IMR-90 (cell line): ENCODE measurements at regions not wholly inside any gene's neighbourhood (a gene's known extent, or its start where the extent isn't known, plus 50 kb on each side); places are given as distances from the start of the nearest gene placed in this dataset.

ENCODE experiments used
- ATAC-seq: fragments of 200-7000 bp; cut with Tn5 transposase; 2 replicates; pipeline ENCODE4 v1.9.1; 2020; ENCODE audit warnings: low read depth, mild to moderate bottlenecking, moderate library complexity
- BruUV-seq: library from RNA; stranded (reverse); fragments of 400-500 nt; replicated peaks from 2 replicates; lab custom pipeline; 2021; lab: Mats Ljungman, UMichigan
- CTCF ChIA-PET: fragments of 300-600 bp; formaldehyde crosslinking; extraction: SDS; loops from one replicate; lab custom pipeline; 2021; ENCODE audit warnings: antibody characterized with exemption; lab: Yijun Ruan, JAX
- POLR2A ChIA-PET: fragments of 300-600 bp; sonication (Branson Sonifier 250); formaldehyde crosslinking; loops from one replicate; lab custom pipeline; 2022; ENCODE audit warnings: antibody characterized with exemption; ENCODE audit not compliant: unreplicated experiment; lab: Charles Lee
- DNase-seq: peaks from one replicate; pipeline ENCODE4 v3.0.0; 2013
- H2AFZ ChIP-seq: replicated peaks from 2 replicates; pipeline ENCODE3; 2013; ENCODE audit warnings: low read length, mild to moderate bottlenecking; ENCODE audit not compliant: poor library complexity
- H2AK5ac ChIP-seq: 2 replicates; pipeline ENCODE4 v1.6.1; 2013; ENCODE audit warnings: low read depth, low read length, inconsistent platforms
- H2AK9ac ChIP-seq: replicated peaks from 2 replicates; pipeline ENCODE3; 2013; ENCODE audit warnings: mild to moderate bottlenecking, low read depth, low read length, moderate library complexity; ENCODE audit not compliant: poor library complexity
- H2BK120ac ChIP-seq: 2 replicates; pipeline ENCODE4 v1.6.1; 2013; ENCODE audit warnings: low read depth, low read length, inconsistent platforms
- H2BK15ac ChIP-seq: 3 replicates; pipeline ENCODE4 v1.6.1; 2013; ENCODE audit warnings: low read depth, low read length, inconsistent platforms
- H2BK20ac ChIP-seq: 2 replicates; pipeline ENCODE4 v1.6.1; 2013; ENCODE audit warnings: low read depth, mild to moderate bottlenecking, inconsistent platforms, low read length, moderate library complexity
- H2BK5ac ChIP-seq: 2 replicates; pipeline ENCODE4 v1.6.1; 2013; ENCODE audit warnings: mild to moderate bottlenecking, low read depth, low read length, inconsistent platforms; ENCODE audit not compliant: poor library complexity, severe bottlenecking
- H3K14ac ChIP-seq: replicated peaks from 2 replicates; pipeline ENCODE4 v1.6.1; 2013; ENCODE audit warnings: low read depth, low read length, inconsistent platforms
- H3K18ac ChIP-seq: 2 replicates; pipeline ENCODE4 v1.6.1; 2013; ENCODE audit warnings: low read depth, low read length, control low read depth
- H3K23ac ChIP-seq: 2 replicates; pipeline ENCODE4 v1.6.1; 2013; ENCODE audit warnings: low read depth, low read length, inconsistent platforms
- H3K27ac ChIP-seq: 2 replicates; pipeline ENCODE4 v1.5.1; 2013; ENCODE audit warnings: mild to moderate bottlenecking, control low read depth, low read length; ENCODE audit not compliant: insufficient read depth
- H3K27me3 ChIP-seq: 2 replicates; pipeline ENCODE4 v1.6.1; 2013; ENCODE audit warnings: low read length; ENCODE audit not compliant: control insufficient read depth, insufficient read depth
- H3K36me3 ChIP-seq: 2 replicates; pipeline ENCODE4 v1.6.1; 2013; ENCODE audit warnings: low read length, mixed read lengths; ENCODE audit not compliant: control insufficient read depth, insufficient read depth
- H3K4ac ChIP-seq: 2 replicates; pipeline ENCODE4 v1.6.1; 2013; ENCODE audit warnings: low read depth, low read length, inconsistent platforms
- H3K4me1 ChIP-seq: 2 replicates; pipeline ENCODE4 v1.6.1; 2013; ENCODE audit warnings: low read length, mixed read lengths; ENCODE audit not compliant: control insufficient read depth, insufficient read depth
- H3K4me2 ChIP-seq: 2 replicates; pipeline ENCODE4 v1.6.1; 2013; ENCODE audit warnings: low read depth, mild to moderate bottlenecking, control low read depth, low read length, moderate library complexity
- H3K4me3 ChIP-seq: 2 replicates; pipeline ENCODE4 v1.5.1; 2013; ENCODE audit warnings: low read depth, mild to moderate bottlenecking, control low read depth, low read length, moderate library complexity; ENCODE audit not compliant: insufficient read depth
- H3K56ac ChIP-seq: 2 replicates; pipeline ENCODE4 v1.6.1; 2013; ENCODE audit warnings: low read length, inconsistent platforms; ENCODE audit not compliant: insufficient read depth; ENCODE audit errors: extremely low read depth
- H3K79me1 ChIP-seq, 2 experiments: 2 replicates each; pipeline ENCODE4 v1.6.1; 2013; ENCODE audit warnings: low read length in 2 of 2, inconsistent platforms in 1 of 2, low read depth in 1 of 2
- H3K9ac ChIP-seq: 2 replicates; pipeline ENCODE4 v1.6.1; 2013; ENCODE audit warnings: low read depth, low read length, control low read depth
- H3K9me1 ChIP-seq: 2 replicates; pipeline ENCODE4 v1.6.1; 2013; ENCODE audit warnings: low read length, inconsistent platforms; ENCODE audit not compliant: insufficient read depth
- H3K9me3 ChIP-seq: 2 replicates; pipeline ENCODE4 v1.6.1; 2013; ENCODE audit warnings: low read length; ENCODE audit not compliant: control insufficient read depth, insufficient read depth
- H4K20me1 ChIP-seq: 2 replicates; pipeline ENCODE4 v1.6.1; 2013; ENCODE audit warnings: low read length, inconsistent platforms; ENCODE audit not compliant: insufficient read depth
- H4K5ac ChIP-seq: 2 replicates; pipeline ENCODE4 v1.6.1; 2013; ENCODE audit warnings: mild to moderate bottlenecking, low read depth, low read length, control low read depth
- H4K8ac ChIP-seq, 2 experiments: 2 replicates each; pipeline ENCODE4 v1.6.1; 2013; ENCODE audit warnings: low read depth in 2 of 2, low read length in 2 of 2, control low read depth in 1 of 2, inconsistent platforms in 1 of 2
- H4K91ac ChIP-seq: 2 replicates; pipeline ENCODE4 v1.6.1; 2013; ENCODE audit warnings: low read depth, low read length, inconsistent platforms; ENCODE audit not compliant: insufficient read depth
- BHLHE40 ChIP-seq: fragments of 150-350 bp; IDR thresholded peaks from 2 replicates; pipeline ENCODE4 v1.6.1; 2016; ENCODE audit warnings: mild to moderate bottlenecking, low read depth, low read length
- CEBPB ChIP-seq: IDR thresholded peaks from 2 replicates; pipeline ENCODE4 v1.6.1; 2012; ENCODE audit warnings: low read depth, low read length, improper control_type of control experiment
- CHD1 ChIP-seq: IDR thresholded peaks from 2 replicates; pipeline ENCODE4 v1.6.1; 2012; ENCODE audit warnings: low read depth, low read length, improper control_type of control experiment
- ELK1 ChIP-seq: fragments of 150-350 bp; IDR thresholded peaks from 2 replicates; pipeline ENCODE4 v1.6.1; 2016; ENCODE audit warnings: low read depth, mild to moderate bottlenecking, low read length, moderate library complexity, borderline replicate concordance
- FOS ChIP-seq: fragments of 150-350 bp; IDR thresholded peaks from 2 replicates; pipeline ENCODE4 v1.6.1; 2016; ENCODE audit warnings: low read depth, low read length
- MAFK ChIP-seq: IDR thresholded peaks from 2 replicates; pipeline ENCODE4 v1.6.1; 2012; ENCODE audit warnings: low read depth, low read length, improper control_type of control experiment
- MAZ ChIP-seq: IDR thresholded peaks from 2 replicates; pipeline ENCODE4 v1.6.1; 2012; ENCODE audit warnings: low read depth, mild to moderate bottlenecking, low read length, improper control_type of control experiment, moderate library complexity, borderline replicate concordance
- MXI1 ChIP-seq: IDR thresholded peaks from 2 replicates; pipeline ENCODE4 v1.6.1; 2012; ENCODE audit warnings: low read depth, mild to moderate bottlenecking, low read length, moderate library complexity, borderline replicate concordance
- NFE2L2 ChIP-seq: fragments of 150-350 bp; IDR thresholded peaks from 2 replicates; pipeline ENCODE4 v1.6.1; 2016; ENCODE audit warnings: low read depth, mild to moderate bottlenecking, low read length
- POLR2A ChIP-seq: IDR thresholded peaks from 2 replicates; pipeline ENCODE4 v1.6.1; 2012; ENCODE audit warnings: mild to moderate bottlenecking, low read depth, low read length
- RAD21 ChIP-seq: IDR thresholded peaks from 2 replicates; pipeline ENCODE4 v1.6.1; 2012; ENCODE audit warnings: low read length, improper control_type of control experiment
- RCOR1 ChIP-seq: IDR thresholded peaks from 2 replicates; pipeline ENCODE4 v1.6.1; 2012; ENCODE audit warnings: mild to moderate bottlenecking, low read length, improper control_type of control experiment; ENCODE audit not compliant: insufficient replicate concordance
- RFX5 ChIP-seq: IDR thresholded peaks from 2 replicates; pipeline ENCODE4 v1.8.0; 2012; ENCODE audit warnings: low read depth, mild to moderate bottlenecking, low read length, moderate library complexity
- SMC3 ChIP-seq: fragments of 150-350 bp; IDR thresholded peaks from 2 replicates; pipeline ENCODE4 v1.6.1; 2016; ENCODE audit warnings: low read depth, mild to moderate bottlenecking, antibody characterized with exemption, low read length, moderate library complexity
- USF2 ChIP-seq: fragments of 150-350 bp; IDR thresholded peaks from 2 replicates; pipeline ENCODE4 v1.6.1; 2017; ENCODE audit warnings: mild to moderate bottlenecking, antibody characterized with exemption, low read length, low read depth
- WGBS, 2 experiments: methylation state at CpG; one replicate each; pipeline versions ENCODE4 v1.1.5 to v1.1.7; 2013; ENCODE audit warnings: missing lambda C conversion rate in 2 of 2; ENCODE audit not compliant: insufficient read length in 1 of 2; ENCODE audit errors: extremely low coverage in 2 of 2; 5-methylcytosine and 5-hydroxymethylcytosine counted together
- dilution Hi-C: fragments of 300-500 bp; cut with HindIII; formaldehyde crosslinking; loops from one replicate; pipeline ENCODE4 v1.14.3; 2018; ENCODE audit warnings: low sequenced_read_pairs; ENCODE audit not compliant: unreplicated experiment
- in situ Hi-C: fragments of 300-500 bp; cut with MboI; formaldehyde crosslinking; loops from 3 replicates; pipeline ENCODE4 v1.14.3; 2019; ENCODE audit warnings: low sequenced_read_pairs, inconsistent platforms, mixed read lengths
- intact Hi-C: fragments of 100-400 bp; cut with micrococcal nuclease; formaldehyde crosslinking; loops from 2 replicates; pipeline ENCODE4 v1.10.0; 2022
- TF ChIP-seq, protein P1 (sequence below): conservative IDR thresholded peaks from 2 replicates; pipeline ENCODE4 v1.5.1; 2012; ENCODE audit warnings: mild to moderate bottlenecking, low read depth, low read length, improper control_type of control experiment

GRCh38 chr11:123306531-123306930 lies 111.5 kb upstream of the CLMP start:
- no peak overlapping the region for H4K5ac ChIP-seq
- H3K4ac ChIP-seq = no peak overlapping the region
- peaks cover 11% of the 10 kb centered on the region for H3K27me3 ChIP-seq
- no TSS peak for BruUV-seq
- no peaks in the 10 kb centered on the region for H4K20me1 ChIP-seq
- H3K4me2 ChIP-seq = no peak overlapping the region
- TF ChIP-seq USF2 (no peak), BHLHE40 (no peak), NFE2L2 (no peak), FOS (no peak), MAZ (no peak), RCOR1 (no peak), RFX5 (no peak), CHD1 (no peak), ELK1 (no peak), MAFK (no peak), MXI1 (no peak), SMC3 (no peak), CEBPB (no peak), RAD21 (no peak), POLR2A (no peak)
- TF ChIP-seq, protein P1, sequence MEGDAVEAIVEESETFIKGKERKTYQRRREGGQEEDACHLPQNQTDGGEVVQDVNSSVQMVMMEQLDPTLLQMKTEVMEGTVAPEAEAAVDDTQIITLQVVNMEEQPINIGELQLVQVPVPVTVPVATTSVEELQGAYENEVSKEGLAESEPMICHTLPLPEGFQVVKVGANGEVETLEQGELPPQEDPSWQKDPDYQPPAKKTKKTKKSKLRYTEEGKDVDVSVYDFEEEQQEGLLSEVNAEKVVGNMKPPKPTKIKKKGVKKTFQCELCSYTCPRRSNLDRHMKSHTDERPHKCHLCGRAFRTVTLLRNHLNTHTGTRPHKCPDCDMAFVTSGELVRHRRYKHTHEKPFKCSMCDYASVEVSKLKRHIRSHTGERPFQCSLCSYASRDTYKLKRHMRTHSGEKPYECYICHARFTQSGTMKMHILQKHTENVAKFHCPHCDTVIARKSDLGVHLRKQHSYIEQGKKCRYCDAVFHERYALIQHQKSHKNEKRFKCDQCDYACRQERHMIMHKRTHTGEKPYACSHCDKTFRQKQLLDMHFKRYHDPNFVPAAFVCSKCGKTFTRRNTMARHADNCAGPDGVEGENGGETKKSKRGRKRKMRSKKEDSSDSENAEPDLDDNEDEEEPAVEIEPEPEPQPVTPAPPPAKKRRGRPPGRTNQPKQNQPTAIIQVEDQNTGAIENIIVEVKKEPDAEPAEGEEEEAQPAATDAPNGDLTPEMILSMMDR = no peak
- no peak overlapping the region for H2AK5ac ChIP-seq
- H2AFZ ChIP-seq = no peak overlapping the region
- no peak overlapping the region for H2BK5ac ChIP-seq
- no peak overlapping the region for H3K18ac ChIP-seq
- dilution Hi-C loops (no loop called here), in situ Hi-C loops (no loop called here), intact Hi-C loops (loop anchor here (10.0 kb wide), 1 partner anchor 268 kb away; no protein-coding TSS in a partner anchor)
- ChIA-PET POLR2A (no interaction called here), CTCF (interaction anchor here (0.9 to 1.1 kb wide), 3 partner anchors 44 to 248 kb away, joined by 3 read pairs; no protein-coding TSS in a partner anchor)
- no peak for DNase-seq
- H3K9me3 ChIP-seq = no peaks in the 10 kb centered on the region
- H2BK20ac ChIP-seq = no peak overlapping the region
- no peaks in the 10 kb centered on the region for H3K9me1 ChIP-seq
- H4K91ac ChIP-seq = no peak overlapping the region
- H2BK15ac ChIP-seq = no peak overlapping the region
- H3K79me1 ChIP-seq = no peaks in the 10 kb centered on the region
- H2BK120ac ChIP-seq = no peak overlapping the region
- no peaks in the 10 kb centered on the region for H3K36me3 ChIP-seq
- H3K9ac ChIP-seq = no peak overlapping the region
- no peak overlapping the region for H4K8ac ChIP-seq
- no peak overlapping the region for H3K27ac ChIP-seq
- peaks cover 6% of the 10 kb centered on the region; the same call in 1 of the 2 replicates for H3K4me1 ChIP-seq
- no peak overlapping the region for H3K4me3 ChIP-seq
- H3K56ac ChIP-seq = no peak overlapping the region
- no peak overlapping the region for H3K14ac ChIP-seq
- H2AK9ac ChIP-seq = no peak overlapping the region
- H3K23ac ChIP-seq = no peak overlapping the region
- ATAC-seq = no peak
- WGBS, 2 experiments = 100% methylated on average over 1 of the region's 7 CpGs; no CpG with 5 or more reads in 1 of the 2 experiments
